HG03103 (cell line): ENCODE measurements at regions not wholly inside any gene's neighbourhood (a gene's known extent, or its start where the extent isn't known, plus 50 kb on each side); places are given as distances from the start of the nearest gene placed in this dataset.

Experiments used
- ATAC-seq: cut with Tn5 transposase; IDR thresholded peaks from one replicate; pipeline ENCODE4 v1.9.1; 2021; ENCODE audit warnings: low read depth; ENCODE audit not compliant: unreplicated experiment

DNA sequence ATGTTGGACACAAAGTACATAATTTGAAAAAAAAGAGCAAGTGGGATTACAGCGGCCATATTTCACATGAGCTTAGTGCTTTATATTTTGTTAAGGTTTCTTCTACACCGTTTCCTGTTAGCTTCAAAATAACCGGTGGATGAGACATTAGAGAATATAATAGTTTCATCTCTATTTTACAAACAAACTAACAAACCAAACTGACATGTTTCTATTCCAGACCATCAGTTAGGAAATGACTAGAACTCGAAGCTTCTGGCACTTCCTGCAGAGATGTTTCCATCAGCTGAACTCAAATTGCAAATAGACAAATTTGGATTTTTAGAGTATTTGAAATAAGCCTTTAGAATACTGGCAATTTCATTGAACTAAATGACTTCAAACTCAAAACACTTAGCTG, 86.5 kb downstream of the MTRR start:
- peak; percentile 51 for ATAC-seq

DNA sequence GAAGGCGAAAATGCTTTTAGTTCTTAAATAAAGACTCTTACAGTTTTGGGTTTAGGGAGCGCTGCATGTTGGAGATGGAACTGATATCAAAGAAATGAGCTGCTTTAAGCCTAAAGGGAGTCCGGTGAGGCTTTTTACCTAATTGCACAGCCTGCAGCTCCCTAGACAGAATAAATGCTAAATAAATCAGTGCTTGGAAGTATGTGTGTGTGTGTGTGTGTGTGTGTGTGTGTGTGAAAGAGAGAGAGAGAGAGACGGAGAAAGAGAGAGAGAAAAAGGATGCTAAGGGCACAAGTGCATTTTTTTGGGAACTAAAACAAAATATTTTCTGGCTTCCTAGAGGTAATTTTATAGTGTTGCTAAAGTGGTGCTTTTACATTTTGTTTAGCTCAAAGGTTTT, 88.4 kb downstream of the MTRR start:
- ATAC-seq, result no peak

DNA sequence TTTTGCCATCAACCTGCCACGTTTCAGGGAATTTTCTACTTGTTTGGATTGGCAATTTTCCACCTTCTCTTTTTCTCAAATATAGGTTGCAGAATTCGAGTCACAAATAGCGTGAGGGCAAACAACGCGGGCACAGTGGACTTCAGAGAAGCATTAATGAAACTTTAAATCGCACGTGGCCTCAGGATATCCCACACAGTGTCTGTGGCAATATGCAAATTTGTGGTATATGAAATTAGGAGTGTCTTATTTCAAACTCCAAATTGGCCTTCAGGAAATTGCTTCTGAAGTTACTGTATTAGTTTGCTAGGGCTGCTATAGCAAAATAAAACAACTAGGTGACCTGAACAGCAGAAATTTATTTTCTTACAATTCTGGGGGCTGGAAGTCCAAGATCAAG, 91.2 kb downstream of the MTRR start:
- ATAC-seq, result no peak

- no peak for ATAC-seq
Observed at GRCh38 chr5:7961540-7961939, 92.6 kb downstream of the MTRR start.

GRCh38 chr5:7970816-7971215, 101.9 kb downstream of the MTRR start:
- ATAC-seq, result peak; percentile 90

DNA sequence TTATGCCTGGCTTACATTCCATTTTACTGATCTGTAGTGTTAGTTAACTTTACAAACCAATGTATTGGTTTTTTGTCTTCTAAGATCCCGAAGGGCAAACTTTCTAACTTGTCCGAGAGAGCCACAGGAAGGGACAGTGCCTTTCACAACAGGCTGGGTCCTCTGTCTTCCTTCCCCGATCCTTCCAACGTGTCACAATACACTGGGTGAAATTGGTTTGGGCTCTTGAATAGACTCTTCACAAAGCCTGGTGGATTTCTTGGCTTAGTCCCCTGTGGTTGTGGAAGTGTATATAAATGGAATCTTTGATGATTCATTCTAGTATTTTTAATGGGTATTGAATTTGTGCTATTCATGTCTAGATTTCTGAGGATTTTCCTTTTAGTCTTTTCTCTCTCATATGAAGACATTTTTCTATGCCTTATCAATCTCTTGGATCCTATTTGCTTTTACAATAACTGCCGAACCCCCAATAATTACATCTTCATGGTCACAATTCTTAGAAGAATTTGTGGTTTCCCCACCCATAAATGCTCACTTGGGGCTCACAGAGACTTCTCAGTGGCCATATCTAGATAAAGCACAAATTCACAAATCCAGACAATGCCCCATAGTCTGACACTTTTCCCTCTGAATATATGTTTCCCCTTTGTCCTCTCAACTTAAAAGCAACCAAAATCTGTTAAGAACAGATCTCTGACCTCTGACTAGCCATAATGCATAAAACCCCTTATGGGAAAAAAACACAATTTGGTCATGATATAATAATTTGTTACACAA, 107.7 kb downstream of the MTRR start:
- ATAC-seq, result no peak

GRCh38 chr5:7978114-7978513, 109.2 kb downstream of the MTRR start:
- ATAC-seq, result no peak

DNA sequence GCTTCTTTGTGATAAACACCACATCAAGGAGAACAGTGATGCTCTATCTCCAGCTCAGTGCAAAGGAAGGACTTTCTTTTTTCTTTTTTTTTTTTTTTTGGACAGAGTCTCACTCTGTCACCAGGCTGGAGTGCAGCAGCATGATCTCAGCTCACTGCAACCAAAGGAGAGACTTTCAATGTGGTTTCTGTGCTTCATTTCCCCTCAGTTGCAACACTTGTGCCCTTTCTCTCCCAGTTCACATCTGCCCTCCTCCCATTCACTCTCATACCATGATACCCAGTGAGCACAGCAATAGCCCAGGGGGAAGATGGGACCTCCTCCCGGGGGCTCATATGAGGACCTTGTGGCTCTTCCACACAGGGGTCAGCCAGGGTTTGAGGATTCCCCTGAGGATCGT, 110.0 kb downstream of the MTRR start:
- ATAC-seq, result no peak

DNA sequence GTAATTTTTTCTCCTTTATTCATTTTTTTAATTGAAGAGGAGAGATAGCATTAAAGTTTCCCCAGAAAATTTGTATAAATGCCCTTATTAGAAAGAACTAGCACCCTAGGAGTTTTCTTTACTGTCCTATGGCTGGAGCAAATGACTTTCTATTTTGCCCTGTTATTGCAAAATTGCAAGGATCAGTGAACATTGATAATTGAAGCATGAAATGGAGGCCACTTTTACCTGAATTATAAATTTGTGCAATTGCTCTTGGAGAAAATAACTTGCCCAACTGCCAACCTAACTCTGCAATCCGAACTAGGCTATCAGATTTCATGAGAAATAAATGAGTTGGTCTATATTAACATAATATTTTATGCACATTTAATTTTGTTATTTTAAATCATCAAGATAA, 111.9 kb downstream of the MTRR start:
- no peak for ATAC-seq

DNA sequence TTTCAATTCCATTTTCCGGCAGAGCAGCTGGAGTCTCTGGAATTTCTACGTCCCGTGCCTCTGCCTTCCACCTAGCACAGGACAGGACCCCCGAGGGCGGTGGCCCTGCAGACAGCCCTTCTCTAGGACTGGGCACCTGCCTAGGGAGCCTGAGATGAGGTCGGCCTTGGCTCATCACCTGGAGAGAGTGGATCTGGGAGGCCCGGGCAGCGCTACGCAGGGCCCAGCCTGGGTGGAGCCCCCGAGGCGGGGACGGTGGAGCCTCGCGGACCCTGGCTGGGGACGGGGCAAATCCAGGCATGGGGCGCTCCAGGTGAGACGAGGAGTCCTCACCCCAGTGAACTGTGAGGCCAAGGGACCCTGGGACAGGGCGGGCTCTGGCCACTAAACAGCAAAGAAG, 114.5 kb downstream of the MTRR start:
- no peak for ATAC-seq

GRCh38 chr5:7991125-7991821, 122.3 kb downstream of the MTRR start:
- no peak for ATAC-seq

- no peak for ATAC-seq
Observed at GRCh38 chr5:7995688-7996294, 126.8 kb downstream of the MTRR start.

GRCh38 chr5:8005416-8005815, 136.5 kb downstream of the MTRR start:
- ATAC-seq, result no peak

DNA sequence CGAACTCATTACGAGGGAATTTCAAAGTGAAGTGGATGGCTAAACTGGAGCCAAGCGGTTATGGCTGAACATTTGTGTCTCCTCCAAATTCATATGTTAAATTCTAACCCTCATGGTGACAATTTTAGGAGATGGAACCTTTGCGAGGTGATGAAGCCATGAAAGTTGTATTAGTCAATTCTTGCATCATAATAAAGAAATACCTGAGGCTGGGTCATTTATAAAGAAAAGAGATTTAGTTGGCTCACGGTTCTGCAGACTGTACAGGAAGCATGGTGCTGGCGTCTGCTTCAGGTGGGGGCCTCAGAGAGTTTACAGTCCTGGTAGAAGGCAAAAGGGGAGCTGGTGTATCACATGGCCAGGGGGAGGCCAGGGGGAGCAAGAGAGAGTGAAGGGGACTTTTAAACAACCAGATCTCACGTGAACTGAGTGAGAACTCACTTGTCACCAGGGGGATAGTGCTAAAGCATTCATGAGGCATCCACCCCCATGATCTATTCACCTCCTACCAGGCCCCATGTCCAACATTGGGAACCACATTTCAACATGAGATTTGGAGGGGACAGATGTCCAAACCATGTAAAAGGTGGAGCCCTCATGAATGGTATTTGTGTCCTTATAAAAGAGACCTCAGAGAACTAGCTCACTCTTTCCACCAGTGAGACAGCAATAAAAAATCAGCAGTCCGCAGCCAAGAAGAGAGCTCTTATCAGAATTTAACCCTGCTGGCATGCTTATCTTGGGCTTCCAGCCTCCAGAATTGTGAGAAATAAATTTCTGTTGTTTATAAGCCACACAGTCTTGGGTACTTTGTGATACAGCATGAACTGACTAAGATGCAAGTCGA, 143.4 kb downstream of the MTRR start:
- ATAC-seq, result no peak

GRCh38 chr5:8013948-8014710, 145.2 kb downstream of the MTRR start:
- ATAC-seq, result no peak

- ATAC-seq, result no peak
Observed at GRCh38 chr5:8019719-8020218, 150.8 kb downstream of the MTRR start.

- ATAC-seq, result no peak
Observed at GRCh38 chr5:8020861-8021514, 152.0 kb downstream of the MTRR start.

DNA sequence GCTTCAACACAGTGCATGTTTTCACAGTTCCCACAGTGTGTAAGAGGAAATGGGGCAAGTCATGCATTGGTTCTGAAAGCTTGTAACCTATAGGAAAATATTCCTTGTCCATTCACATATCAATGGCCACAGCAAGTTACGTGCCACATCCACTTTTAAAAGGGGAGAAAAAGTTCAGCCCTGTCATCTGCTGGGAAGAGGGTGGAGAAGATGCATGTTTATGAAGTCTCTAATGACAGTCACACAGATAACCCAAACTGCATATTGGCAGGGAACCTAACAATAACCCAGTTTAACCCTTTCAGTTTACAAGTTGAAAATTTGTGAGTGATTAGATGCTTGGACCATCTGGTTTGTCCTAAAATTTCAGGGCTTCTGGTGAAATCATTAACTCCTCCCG, 159.3 kb downstream of the MTRR start:
- ATAC-seq, result no peak

GRCh38 chr5:8033261-8033660, 164.3 kb downstream of the MTRR start:
- no peak for ATAC-seq

DNA sequence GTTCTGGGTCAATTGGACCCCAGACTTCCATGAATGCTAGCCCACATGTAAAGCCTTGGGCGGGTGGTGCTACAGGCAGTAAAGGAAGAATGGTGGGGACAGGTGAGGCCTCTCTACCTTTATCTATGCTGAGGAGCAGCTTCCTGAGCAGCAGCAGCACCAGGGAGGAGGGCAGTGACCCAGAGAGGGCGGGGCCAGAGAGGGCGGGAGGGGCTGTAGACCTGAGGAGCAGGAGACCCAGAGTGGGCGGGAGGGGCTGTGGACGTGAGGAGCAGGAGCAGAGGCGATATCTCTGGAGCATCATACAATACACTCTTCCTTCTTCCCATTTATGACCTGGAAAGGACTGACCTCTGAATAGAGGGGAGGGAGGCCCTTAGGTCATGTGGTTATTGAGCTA, 165.9 kb downstream of the MTRR start:
- ATAC-seq, result no peak
